ENCODE measurements at regions not wholly inside any gene's neighbourhood (a gene's known extent, or its start where the extent isn't known, plus 50 kb on each side); places are given as distances from the start of the nearest gene placed in this dataset.

DNA sequence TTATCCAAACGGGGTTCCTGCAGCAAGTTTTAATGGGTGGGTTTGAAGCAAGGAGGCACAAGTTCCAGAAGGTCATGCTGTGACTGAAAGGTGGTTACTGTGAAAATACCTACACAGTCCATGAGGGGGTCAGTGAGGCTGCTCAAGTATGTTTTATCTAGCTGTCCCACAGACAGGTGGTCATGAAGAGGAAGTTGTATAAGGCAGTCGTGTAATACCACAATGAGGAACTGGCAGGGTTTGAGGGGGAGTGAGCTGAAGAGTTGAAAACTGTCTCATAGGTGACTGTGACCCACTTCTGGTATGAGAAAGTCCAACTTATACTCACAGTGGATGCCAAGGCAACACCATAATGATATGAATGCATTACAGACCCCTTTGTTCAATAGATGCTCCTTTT lies 856.8 kb downstream of the OTOL1 start:
- no peaks in the 10 kb centered on the region for H3K27me3 Mint-ChIP-seq
- no peaks in the 10 kb centered on the region for H3K4me1 Mint-ChIP-seq
- H3K4me3 Mint-ChIP-seq = no peak overlapping the region
- H3K9me3 Mint-ChIP-seq = peaks cover 3% of the 10 kb centered on the region
- H3K36me3 Mint-ChIP-seq = no peaks in the 10 kb centered on the region
- ATAC-seq = no peak
- no peak overlapping the region for H3K27ac Mint-ChIP-seq

DNA sequence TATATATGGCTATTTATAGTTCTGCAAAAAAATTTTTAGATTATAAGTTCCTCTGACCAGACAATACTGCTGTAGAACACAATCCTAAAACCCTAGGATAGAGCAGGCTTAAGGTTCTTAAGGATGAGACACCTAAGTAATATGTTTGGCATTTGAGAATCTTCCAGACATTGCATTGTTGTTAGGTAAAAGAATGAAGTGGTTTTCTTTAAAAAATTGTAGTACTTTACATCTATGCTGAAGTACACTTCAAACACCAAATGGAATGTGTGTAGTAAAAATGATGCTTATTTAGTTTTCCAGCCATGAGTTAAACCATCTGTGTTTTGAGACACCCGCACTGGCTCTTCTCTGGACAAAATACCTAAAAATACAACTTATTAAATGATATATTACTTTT lies 857.7 kb downstream of the OTOL1 start:
- ATAC-seq = no peak
- Mint-ChIP-seq H3K27ac (no peak overlapping the region), H3K4me3 (no peak overlapping the region), H3K9me3 (peaks cover 5% of the 10 kb centered on the region), H3K27me3 (no peaks in the 10 kb centered on the region), H3K36me3 (no peaks in the 10 kb centered on the region), H3K4me1 (no peaks in the 10 kb centered on the region)

DNA sequence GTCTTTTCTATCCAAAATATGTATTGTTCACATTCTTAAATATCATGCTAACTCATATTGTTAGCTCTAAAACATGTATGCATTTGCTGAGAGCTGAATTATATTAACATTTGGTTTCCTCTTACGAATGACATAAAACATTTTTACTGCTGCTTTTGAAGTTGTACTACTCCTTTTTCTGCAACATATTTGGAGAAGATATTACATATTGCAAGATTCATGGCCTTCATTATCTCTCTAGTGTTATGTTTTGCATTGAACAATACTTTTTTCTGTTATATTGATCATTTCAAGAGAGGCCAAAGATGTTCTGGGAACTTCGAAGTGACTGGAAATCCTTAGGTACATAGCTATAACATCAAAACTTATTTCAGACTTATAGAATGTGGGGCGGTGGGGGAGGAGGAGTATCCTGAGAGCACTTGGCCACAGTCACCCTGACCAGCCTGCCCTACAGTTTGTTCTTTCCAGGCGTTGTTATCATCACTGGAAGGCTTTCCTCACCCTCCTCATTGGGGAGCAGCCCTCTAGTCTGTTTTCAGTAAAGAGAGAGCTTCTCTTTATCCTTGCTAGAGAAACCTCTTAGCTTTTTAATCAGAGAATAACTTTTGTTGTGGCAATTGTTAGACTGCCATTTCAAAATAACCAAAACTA lies 868.6 kb downstream of the OTOL1 start:
- Mint-ChIP-seq H3K4me3 (no peak overlapping the region), H3K36me3 (no peaks in the 10 kb centered on the region), H3K27ac (no peak overlapping the region), H3K27me3 (no peaks in the 10 kb centered on the region), H3K9me3 (no peaks in the 10 kb centered on the region), H3K4me1 (no peaks in the 10 kb centered on the region)
- no peak for ATAC-seq

DNA sequence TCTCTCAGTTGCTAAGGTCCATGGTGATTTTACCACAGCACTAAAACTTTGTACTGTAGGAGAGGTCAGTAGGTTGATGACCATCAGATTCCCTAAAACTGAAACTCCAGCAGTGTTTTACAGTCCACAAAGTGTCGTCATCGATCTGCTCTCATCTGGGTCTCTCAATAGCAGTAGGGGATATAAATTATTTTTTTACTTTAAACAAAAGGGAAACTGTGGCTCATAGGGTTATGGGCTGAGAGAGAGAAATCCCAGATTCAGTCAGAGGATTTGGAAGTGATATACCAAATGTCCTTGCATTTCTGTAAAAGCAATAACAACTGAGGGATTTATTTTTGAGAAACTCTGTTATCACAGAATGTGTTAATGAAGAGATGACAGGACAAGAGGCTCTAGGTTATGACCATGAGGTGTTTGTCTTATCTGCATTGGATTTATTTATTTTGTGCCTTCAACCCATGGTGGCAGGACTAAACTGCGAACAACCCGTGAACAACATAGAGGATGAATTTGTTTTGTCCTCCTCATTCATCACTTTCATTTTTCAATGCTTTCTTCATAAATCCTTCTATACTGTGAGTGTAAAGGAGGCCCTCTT lies 869.7 kb downstream of the OTOL1 start:
- no peaks in the 10 kb centered on the region for H3K9me3 Mint-ChIP-seq
- no peak overlapping the region for H3K27ac Mint-ChIP-seq
- H3K36me3 Mint-ChIP-seq = no peaks in the 10 kb centered on the region
- no peaks in the 10 kb centered on the region for H3K4me1 Mint-ChIP-seq
- no peaks in the 10 kb centered on the region for H3K27me3 Mint-ChIP-seq
- H3K4me3 Mint-ChIP-seq = no peak overlapping the region
- ATAC-seq = no peak

DNA sequence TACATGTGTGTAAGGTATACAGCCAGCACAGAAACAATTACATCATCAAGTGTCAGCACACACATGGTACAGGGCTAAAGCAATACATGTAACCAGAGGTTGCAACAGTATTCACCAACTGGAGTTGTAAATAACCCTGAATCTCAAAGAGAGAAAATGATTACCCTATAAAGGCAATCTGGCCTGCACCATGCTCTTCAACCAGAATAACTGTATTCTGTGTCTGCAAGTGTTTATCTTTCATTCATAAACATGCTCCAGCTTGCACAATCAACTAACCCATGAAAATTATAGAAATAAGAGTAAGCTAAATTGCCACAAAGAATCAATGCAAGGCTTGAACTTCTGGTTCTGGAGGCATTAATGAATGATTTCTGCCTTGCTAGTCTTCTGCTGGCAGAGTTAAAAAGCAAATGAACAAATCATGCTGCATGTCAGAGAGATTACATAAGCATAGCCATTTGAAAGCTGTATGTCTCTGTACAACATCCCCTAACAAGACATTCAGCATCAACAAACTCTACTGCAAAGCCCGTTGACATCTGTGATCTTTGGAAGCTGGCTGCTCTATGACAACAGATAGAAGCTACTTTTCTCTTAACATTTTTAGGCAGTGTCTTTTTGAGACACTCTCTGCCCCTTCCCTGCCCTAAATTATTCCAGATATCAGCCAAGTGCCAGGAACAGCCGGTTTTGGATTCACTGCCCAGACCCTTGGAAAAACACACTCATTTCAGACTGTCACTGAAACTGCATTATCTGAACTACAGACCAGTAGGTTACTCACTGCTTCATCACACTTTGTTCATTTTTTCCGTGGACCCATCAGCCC lies 871.0 kb downstream of the OTOL1 start:
- Mint-ChIP-seq H3K27ac (no peak overlapping the region), H3K27me3 (no peaks in the 10 kb centered on the region), H3K4me1 (no peaks in the 10 kb centered on the region), H3K9me3 (no peaks in the 10 kb centered on the region), H3K4me3 (no peak overlapping the region), H3K36me3 (no peaks in the 10 kb centered on the region)
- no peak for ATAC-seq

DNA sequence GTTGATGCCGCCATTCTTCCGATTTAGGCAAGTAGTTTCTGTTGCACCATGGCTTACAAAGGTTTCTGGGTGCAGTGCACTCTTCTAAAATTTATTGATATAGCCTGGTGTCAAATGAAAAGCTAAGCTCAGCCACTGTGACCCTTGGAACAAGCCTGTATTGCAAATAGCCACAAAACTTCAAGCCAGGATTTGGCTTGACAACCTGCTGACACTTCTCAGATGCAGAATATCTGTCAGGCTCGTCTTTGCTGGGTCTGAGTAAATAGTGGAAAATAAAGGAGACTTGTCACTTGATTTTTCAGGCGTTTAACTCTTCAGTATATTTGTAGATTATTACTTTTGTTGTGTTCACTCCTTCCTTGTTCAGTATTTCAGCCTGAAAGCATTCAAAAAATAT lies 871.8 kb downstream of the OTOL1 start:
- no peaks in the 10 kb centered on the region for H3K27me3 Mint-ChIP-seq
- H3K9me3 Mint-ChIP-seq = no peaks in the 10 kb centered on the region
- H3K27ac Mint-ChIP-seq = no peak overlapping the region
- H3K4me3 Mint-ChIP-seq = no peak overlapping the region
- no peak for ATAC-seq
- H3K36me3 Mint-ChIP-seq = no peaks in the 10 kb centered on the region
- no peaks in the 10 kb centered on the region for H3K4me1 Mint-ChIP-seq

DNA sequence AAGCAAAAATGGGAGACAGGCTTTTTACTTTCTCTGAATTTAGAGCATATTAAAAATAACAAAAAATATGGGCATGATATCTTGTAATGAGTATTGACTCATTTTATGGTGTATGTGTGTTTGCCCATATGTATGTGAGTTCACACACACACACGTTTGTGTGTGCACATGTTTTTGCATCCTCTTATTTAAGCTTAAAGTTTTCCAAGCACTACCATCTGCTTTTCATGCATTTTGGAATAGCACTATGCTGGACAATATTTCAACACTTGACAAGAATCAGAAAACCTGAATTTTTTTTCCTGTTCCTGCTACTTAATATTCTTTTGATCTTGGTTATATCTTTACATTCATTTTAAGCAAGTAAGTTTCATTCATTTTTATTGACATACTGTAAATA lies 872.7 kb downstream of the OTOL1 start:
- H3K4me1 Mint-ChIP-seq = no peaks in the 10 kb centered on the region
- H3K4me3 Mint-ChIP-seq = no peak overlapping the region
- no peaks in the 10 kb centered on the region for H3K36me3 Mint-ChIP-seq
- ATAC-seq = no peak
- H3K27ac Mint-ChIP-seq = no peak overlapping the region
- no peaks in the 10 kb centered on the region for H3K27me3 Mint-ChIP-seq
- H3K9me3 Mint-ChIP-seq = no peaks in the 10 kb centered on the region

DNA sequence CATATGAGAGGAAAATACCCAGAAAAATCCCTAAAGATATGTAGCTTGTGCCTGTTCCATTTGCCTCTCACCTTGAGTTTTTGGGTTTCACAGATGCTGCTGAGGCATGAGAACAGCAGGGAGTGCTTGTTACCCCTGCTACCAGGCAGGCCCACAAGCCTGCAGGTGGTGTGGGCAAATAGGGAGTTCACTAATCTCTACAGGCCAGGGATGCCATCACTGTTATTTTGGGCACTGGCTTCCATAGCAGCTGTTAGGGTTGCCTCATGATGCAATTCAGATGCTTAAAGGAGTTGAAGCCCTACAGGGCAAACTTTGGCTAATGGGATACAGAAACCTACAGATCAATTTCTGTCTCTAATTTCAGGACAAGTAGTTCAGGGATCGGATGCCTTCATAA lies 873.5 kb downstream of the OTOL1 start:
- ATAC-seq = no peak
- no peak overlapping the region for H3K27ac Mint-ChIP-seq

DNA sequence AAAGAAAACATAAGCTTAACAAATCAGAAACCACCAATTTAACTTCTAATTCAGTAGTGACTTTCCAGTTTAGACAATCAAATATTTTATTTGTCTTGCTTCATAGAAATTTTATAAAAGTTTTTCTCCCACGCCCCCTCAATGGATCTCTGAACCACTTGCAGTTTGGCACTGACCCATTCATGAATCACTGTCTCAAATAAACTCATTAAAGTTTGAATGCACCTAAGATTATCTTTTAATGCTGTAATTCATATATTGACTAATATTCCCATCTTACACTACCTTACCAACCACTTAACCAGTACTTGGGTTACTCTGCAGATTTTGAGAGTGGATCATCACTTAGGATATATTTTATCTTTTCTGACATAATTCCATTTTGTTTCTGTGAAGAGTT lies 880.2 kb downstream of the OTOL1 start:
- Mint-ChIP-seq H3K36me3 (no peaks in the 10 kb centered on the region), H3K27me3 (no peaks in the 10 kb centered on the region), H3K27ac (no peak overlapping the region), H3K9me3 (peaks cover 2% of the 10 kb centered on the region), H3K4me3 (no peak overlapping the region), H3K4me1 (no peaks in the 10 kb centered on the region)
- ATAC-seq = no peak

More for the DNA sequence above, 873.5 kb downstream of the OTOL1 start:
- Mint-ChIP-seq H3K4me3 (no peak overlapping the region), H3K4me1 (no peaks in the 10 kb centered on the region), H3K27me3 (no peaks in the 10 kb centered on the region), H3K9me3 (peaks cover 2% of the 10 kb centered on the region), H3K36me3 (no peaks in the 10 kb centered on the region)

DNA sequence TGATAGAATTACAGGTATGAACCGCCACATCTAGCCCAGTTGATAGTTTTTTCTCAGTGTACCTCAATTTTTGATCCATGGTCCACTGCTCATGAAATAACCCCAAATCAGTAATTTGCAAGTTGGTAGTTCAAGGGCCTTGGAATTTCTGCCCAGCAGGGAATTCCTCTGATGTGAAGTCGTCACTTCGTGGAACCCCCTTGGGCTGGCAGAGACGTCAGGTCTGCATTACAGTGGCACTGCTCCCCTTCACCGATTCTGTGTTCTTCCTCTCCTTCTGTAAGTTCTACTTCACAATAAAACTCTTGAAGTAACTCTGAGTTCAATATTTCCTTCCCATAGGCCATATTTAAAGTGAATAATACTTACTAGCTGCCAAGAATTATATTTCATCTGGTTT lies 881.0 kb downstream of the OTOL1 start:
- H3K36me3 Mint-ChIP-seq = no peaks in the 10 kb centered on the region
- H3K4me3 Mint-ChIP-seq = no peak overlapping the region
- H3K27ac Mint-ChIP-seq = no peak overlapping the region
- H3K4me1 Mint-ChIP-seq = no peaks in the 10 kb centered on the region
- no peaks in the 10 kb centered on the region for H3K27me3 Mint-ChIP-seq
- H3K9me3 Mint-ChIP-seq = peaks cover 2% of the 10 kb centered on the region
- no peak for ATAC-seq

DNA sequence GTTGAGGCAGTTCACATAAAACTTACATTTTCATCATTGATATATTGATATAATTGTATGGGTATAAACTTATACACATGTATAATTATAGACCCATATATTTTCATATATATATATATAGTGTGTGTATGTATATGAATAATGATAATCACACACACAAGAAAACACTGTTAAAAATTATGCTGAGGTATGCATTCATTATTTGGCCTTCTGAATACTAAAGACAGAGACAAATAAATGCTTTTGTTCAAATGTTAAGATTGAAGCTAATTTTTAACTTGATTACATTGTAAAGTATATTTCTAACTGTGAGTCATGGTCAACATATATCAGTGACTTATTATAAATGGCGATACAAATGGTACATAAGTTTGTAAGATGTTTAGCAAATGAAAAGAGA lies 888.8 kb downstream of the OTOL1 start:
- Mint-ChIP-seq H3K9me3 (no peaks in the 10 kb centered on the region), H3K36me3 (no peaks in the 10 kb centered on the region), H3K4me1 (no peaks in the 10 kb centered on the region), H3K27me3 (no peaks in the 10 kb centered on the region), H3K4me3 (no peak overlapping the region), H3K27ac (no peak overlapping the region)
- no peak for ATAC-seq

DNA sequence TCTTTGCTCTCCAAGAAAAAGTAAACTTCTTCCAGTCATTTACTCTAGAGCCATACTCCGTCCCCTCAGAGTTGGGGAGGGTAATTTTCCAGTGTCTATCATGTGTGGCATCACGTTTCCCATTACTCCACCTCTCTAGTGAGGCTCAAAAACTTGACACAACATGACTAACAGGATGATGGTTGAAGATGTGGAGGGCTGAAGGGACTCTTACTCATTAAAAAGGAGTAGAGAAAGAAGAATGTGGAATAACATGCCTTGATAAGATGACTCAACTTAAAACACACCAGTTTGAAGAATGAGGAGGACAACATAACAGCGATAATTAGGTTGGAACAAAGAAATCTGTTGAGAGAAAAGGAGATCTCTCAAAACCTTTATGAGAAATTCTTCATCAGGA lies 894.3 kb downstream of the OTOL1 start:
- no peaks in the 10 kb centered on the region for H3K27me3 Mint-ChIP-seq
- ATAC-seq = no peak
- no peaks in the 10 kb centered on the region for H3K4me1 Mint-ChIP-seq
- H3K4me3 Mint-ChIP-seq = no peak overlapping the region
- peaks cover 4% of the 10 kb centered on the region for H3K9me3 Mint-ChIP-seq
- no peak overlapping the region for H3K27ac Mint-ChIP-seq
- no peaks in the 10 kb centered on the region for H3K36me3 Mint-ChIP-seq

DNA sequence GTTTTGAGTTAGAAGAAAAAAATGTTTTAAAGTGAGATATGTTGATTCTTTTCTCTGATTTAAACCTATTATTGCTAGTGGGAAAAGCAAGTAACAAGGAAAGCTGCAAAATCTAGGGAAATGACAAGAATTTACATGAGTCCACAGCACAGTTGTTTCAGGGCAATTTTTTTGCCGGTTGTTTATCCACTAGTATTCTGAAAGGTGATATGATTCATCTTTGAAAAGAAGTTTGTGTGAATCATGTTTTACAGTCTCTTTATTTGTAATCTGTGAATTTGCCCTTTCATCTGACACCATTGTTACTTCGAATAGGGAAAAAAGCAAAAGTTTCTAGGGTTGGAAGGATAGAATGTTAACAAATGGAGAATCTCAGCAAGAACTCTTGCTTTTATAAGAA lies 894.7 kb downstream of the OTOL1 start:
- no peak overlapping the region for H3K27ac Mint-ChIP-seq
- peaks cover 4% of the 10 kb centered on the region for H3K9me3 Mint-ChIP-seq
- ATAC-seq = no peak
- H3K4me1 Mint-ChIP-seq = no peaks in the 10 kb centered on the region
- no peak overlapping the region for H3K4me3 Mint-ChIP-seq
- no peaks in the 10 kb centered on the region for H3K36me3 Mint-ChIP-seq
- H3K27me3 Mint-ChIP-seq = no peaks in the 10 kb centered on the region

DNA sequence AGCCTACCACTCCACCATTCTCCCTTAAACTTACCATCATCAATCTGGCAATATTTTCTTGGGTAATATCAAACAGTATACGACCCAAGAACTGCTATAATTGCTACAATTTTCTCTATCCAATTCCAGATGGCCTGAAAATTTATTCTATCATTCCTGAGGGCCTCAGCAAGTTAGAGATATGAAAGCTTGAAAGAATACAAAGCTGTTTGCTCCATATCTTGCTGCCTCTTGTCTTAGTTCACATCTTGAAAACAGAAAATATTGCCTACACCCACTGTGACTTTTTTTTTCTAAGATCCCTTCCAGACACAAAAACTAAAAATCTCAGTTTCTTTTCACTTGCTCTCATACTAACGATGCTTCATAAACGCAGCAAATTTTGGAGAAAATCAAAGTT lies 898.9 kb downstream of the OTOL1 start:
- Mint-ChIP-seq H3K27ac (no peak overlapping the region), H3K9me3 (peaks cover 4% of the 10 kb centered on the region), H3K27me3 (no peaks in the 10 kb centered on the region), H3K4me1 (no peaks in the 10 kb centered on the region), H3K36me3 (no peaks in the 10 kb centered on the region), H3K4me3 (no peak overlapping the region)
- no peak for ATAC-seq

DNA sequence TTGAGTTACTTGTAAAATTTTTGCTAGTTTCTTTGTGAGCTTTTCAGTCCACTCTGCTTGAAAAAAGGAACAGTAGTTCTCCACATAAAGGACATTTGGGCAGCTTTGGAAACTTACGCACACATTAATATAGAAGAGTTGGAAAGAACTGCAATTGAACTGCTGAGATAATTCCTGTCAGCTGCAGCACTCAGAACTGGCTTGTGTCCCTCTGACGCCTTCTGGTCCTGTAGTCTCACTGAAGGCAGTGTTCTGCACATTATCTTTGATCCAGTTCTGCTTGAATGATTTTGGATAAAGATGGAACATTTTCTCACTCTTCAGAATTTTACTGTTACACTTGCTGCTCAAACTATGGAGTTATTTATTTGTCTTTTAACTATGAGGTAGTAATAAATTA lies 901.9 kb downstream of the OTOL1 start:
- H3K4me1 Mint-ChIP-seq = no peaks in the 10 kb centered on the region
- no peaks in the 10 kb centered on the region for H3K36me3 Mint-ChIP-seq
- ATAC-seq = no peak
- no peak overlapping the region for H3K4me3 Mint-ChIP-seq
- no peaks in the 10 kb centered on the region for H3K27me3 Mint-ChIP-seq
- H3K27ac Mint-ChIP-seq = no peak overlapping the region
- no peaks in the 10 kb centered on the region for H3K9me3 Mint-ChIP-seq

DNA sequence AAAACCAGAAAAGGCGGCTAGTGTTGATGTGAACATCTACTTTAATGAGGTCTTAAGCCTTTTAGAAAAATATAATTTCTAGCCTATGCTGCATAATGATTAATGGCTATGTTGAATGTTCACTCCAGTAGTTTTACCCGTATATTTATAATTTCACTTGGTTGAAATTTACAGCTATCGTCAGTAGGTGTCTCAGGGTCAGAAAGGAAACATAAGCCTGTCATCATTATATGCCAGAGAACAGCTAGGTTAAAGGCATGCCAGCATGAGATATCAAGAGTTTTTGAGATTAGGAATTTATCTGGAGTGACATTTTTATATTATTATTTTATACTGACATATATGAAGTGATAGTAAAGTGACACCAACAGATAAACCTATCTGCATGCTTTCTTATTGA lies 904.1 kb downstream of the OTOL1 start:
- H3K4me1 Mint-ChIP-seq = no peaks in the 10 kb centered on the region
- ATAC-seq = no peak
- H3K9me3 Mint-ChIP-seq = no peaks in the 10 kb centered on the region
- H3K27me3 Mint-ChIP-seq = no peaks in the 10 kb centered on the region
- H3K36me3 Mint-ChIP-seq = no peaks in the 10 kb centered on the region
- H3K4me3 Mint-ChIP-seq = no peak overlapping the region
- no peak overlapping the region for H3K27ac Mint-ChIP-seq

Measured in stimulated activated memory B cell treated with anti-CD40 and anti-IgM and Interleukin-4, amounts not matched to agents 10 μg/mL and 1 μg/mL and 100 μg/mL, for 72 hours (primary cell).